ENCODE measurements at regions not wholly inside any gene's neighbourhood (a gene's known extent, or its start where the extent isn't known, plus 50 kb on each side); places are given as distances from the start of the nearest gene placed in this dataset.
A peak's percentile ranks its signal among the peaks of the same experiment; 100 is the strongest.
"Not testable (repeated sequence)": the region's sequence is repeated elsewhere in the genome, so short reads cannot be mapped to it uniquely, and the experiment has no call there.

DNA sequence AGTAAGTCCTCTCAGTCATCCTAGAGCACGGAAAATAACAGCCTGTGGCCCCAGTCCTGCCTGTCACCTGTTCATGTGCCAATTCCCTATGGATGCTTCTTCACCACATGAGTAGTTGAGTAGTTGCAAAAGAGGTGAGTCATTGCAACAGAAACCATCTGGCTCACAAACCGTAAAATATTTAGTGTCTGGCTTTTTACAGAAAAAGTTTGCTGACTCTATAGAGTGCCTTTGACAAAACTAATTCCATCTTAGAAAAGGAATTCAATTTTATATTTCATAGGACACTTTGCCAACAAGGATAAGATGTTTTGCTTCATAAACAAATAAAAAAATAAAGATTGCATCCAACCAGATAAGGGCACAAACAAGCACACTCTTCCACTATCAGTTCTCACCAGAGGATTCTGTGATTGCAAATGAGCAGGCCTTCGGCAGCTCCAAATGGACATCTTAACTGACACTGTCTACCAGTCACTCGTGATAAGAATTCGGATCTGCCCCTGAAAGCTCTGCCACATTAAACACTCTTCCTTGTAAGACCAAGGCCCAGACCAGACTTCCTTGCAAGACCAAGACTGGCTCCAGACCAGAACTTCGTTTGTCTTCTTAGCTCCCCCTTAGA, 242.7 kb upstream of the SEMA3C start:
- Histone ChIP-seq H3K27ac (ENCODE audit: low read depth, low read length) (no peak overlapping the region), H3K9ac (ENCODE audit: low read length) (no peak overlapping the region)

DNA sequence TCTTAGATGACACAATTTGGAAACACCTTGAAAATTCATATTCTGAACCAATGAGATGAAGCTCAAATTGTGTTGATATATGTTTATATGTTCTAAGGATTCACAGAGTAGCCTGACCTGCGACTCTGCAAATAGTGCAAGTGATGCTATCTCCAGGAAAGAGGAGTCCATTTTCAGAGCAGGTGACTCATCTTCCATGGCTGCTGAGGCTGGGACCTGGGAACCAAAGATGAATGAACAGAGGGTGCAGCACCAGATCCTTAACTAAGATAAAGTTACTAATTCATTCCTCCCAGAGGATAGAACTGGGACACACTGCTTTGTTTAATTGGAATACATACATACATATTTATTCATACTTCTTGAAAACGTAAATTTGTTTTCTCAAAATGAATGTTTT, 240.6 kb upstream of the SEMA3C start:
- Histone ChIP-seq H3K9ac (ENCODE audit: low read length) (no peak overlapping the region), H3K4me1 (ENCODE audit: control insufficient read depth, insufficient read depth, low read length) (peaks cover 38% of the 10 kb centered on the region), H3K27me3 (ENCODE audit: control insufficient read depth, insufficient read depth, low read length) (no peaks in the 10 kb centered on the region), H3K27ac (ENCODE audit: low read depth, low read length) (no peak overlapping the region), H3K4me3 (ENCODE audit: low read depth, low read length) (no peak overlapping the region), H3K36me3 (ENCODE audit: control insufficient read depth, insufficient read depth, low read length) (no peaks in the 10 kb centered on the region), H3K9me3 (ENCODE audit: control insufficient read depth, insufficient read depth, low read depth, low read length) (no peaks in the 10 kb centered on the region)

More for the DNA sequence above, 242.7 kb upstream of the SEMA3C start:
- Histone ChIP-seq H3K36me3 (ENCODE audit: control insufficient read depth, insufficient read depth, low read length) (no peaks in the 10 kb centered on the region), H3K4me3 (ENCODE audit: low read depth, low read length) (no peak overlapping the region), H3K27me3 (ENCODE audit: control insufficient read depth, insufficient read depth, low read length) (no peaks in the 10 kb centered on the region), H3K4me1 (ENCODE audit: control insufficient read depth, insufficient read depth, low read length) (peaks cover 18% of the 10 kb centered on the region), H3K9me3 (ENCODE audit: control insufficient read depth, insufficient read depth, low read depth, low read length) (no peaks in the 10 kb centered on the region)

DNA sequence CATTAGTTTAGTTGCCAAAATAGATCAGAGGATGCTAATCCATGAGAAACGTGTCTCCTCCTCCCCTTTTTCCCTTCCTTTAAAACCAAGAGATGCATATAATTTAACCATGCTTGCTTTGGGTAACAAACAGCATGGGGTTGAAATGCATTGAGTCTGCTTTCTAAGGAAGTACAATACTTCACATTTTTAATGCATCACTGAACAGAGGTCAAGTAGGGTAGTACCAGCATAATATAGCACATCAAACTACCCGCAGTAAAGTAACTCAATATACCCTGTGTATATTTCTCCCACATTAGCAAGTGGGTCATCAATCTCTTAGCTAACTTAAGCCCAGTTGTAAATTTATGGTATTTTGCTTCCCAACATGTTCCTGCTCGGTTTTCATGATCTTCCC, 239.3 kb upstream of the SEMA3C start:
- Histone ChIP-seq H3K9ac (ENCODE audit: low read length) (no peak overlapping the region), H3K27me3 (ENCODE audit: control insufficient read depth, insufficient read depth, low read length) (no peaks in the 10 kb centered on the region), H3K36me3 (ENCODE audit: control insufficient read depth, insufficient read depth, low read length) (no peaks in the 10 kb centered on the region), H3K4me3 (ENCODE audit: low read depth, low read length) (no peak overlapping the region), H3K4me1 (ENCODE audit: control insufficient read depth, insufficient read depth, low read length) (peaks cover 47% of the 10 kb centered on the region), H3K9me3 (ENCODE audit: control insufficient read depth, insufficient read depth, low read depth, low read length) (no peaks in the 10 kb centered on the region), H3K27ac (ENCODE audit: low read depth, low read length) (no peak overlapping the region)

DNA sequence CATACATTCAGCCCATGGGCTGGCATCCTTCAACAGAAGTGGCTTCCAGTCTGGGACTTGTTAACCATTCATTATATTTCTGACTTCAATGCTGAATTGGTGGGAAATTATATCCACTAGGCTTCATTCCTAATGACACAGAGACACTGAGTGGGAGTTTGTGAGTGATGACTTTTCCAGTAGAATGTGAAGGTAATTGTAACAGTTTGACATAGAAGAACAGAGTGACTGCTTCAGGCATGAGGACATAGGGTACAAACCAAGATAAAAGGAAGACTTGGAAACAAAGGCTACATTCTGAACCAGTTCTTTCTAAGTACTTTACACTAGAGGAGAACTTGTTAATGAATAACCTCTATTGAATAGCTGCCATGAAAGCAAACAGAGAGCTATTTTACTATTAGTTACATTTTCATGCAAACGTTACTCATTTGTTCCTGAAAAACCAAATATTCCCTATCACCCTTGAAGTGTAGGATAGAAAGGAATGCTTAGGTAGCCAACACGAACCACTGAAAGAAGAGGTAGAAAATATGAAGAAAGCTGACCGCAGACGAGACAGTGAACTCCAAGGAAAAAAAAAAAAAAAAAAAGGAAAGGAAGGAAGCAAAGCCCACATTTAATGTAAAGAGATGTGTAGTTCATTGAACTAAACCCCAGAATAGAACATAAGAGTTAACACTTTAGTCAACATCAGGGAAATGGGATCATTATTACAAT, 237.0 kb upstream of the SEMA3C start:
- Histone ChIP-seq H3K27me3 (ENCODE audit: control insufficient read depth, insufficient read depth, low read length) (no peaks in the 10 kb centered on the region), H3K4me1 (ENCODE audit: control insufficient read depth, insufficient read depth, low read length) (peaks cover 47% of the 10 kb centered on the region), H3K9me3 (ENCODE audit: control insufficient read depth, insufficient read depth, low read depth, low read length) (no peaks in the 10 kb centered on the region), H3K4me3 (ENCODE audit: low read depth, low read length) (peak overlapping the region; percentile 10; the same call in 1 of the 2 replicates), H3K27ac (ENCODE audit: low read depth, low read length) (peak overlapping the region; percentile 44; the same call in 1 of the 2 replicates), H3K36me3 (ENCODE audit: control insufficient read depth, insufficient read depth, low read length) (no peaks in the 10 kb centered on the region), H3K9ac (ENCODE audit: low read length) (no peak overlapping the region)

DNA sequence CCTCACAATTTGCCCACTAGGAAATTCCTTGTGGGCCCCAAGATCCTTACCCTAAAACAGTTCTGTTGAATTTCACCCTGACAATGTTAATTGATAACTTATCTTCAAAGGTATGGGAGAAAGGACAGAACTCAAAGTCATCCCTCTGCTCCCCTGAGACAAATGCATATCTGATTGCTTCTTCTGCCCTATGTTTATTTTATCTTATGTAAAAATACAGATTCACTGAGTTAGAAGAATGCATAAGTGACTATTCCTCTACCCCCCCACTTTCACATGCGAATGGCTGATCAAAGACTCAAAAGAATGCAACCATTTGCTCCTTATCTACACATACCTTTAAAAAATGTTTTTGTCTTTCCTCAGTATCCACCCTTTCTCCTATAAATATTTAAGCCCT, 235.7 kb upstream of the SEMA3C start:
- H3K27me3 ChIP-seq (ENCODE audit: control insufficient read depth, insufficient read depth, low read length) = no peaks in the 10 kb centered on the region
- H3K36me3 ChIP-seq (ENCODE audit: control insufficient read depth, insufficient read depth, low read length) = no peaks in the 10 kb centered on the region
- H3K4me1 ChIP-seq (ENCODE audit: control insufficient read depth, insufficient read depth, low read length) = peaks cover 47% of the 10 kb centered on the region
- peak overlapping the region; percentile 19; the same call in 1 of the 2 replicates for H3K27ac ChIP-seq (ENCODE audit: low read depth, low read length)
- H3K9me3 ChIP-seq (ENCODE audit: control insufficient read depth, insufficient read depth, low read depth, low read length) = no peaks in the 10 kb centered on the region
- H3K4me3 ChIP-seq (ENCODE audit: low read depth, low read length) = no peak overlapping the region
- no peak overlapping the region for H3K9ac ChIP-seq (ENCODE audit: low read length)

DNA sequence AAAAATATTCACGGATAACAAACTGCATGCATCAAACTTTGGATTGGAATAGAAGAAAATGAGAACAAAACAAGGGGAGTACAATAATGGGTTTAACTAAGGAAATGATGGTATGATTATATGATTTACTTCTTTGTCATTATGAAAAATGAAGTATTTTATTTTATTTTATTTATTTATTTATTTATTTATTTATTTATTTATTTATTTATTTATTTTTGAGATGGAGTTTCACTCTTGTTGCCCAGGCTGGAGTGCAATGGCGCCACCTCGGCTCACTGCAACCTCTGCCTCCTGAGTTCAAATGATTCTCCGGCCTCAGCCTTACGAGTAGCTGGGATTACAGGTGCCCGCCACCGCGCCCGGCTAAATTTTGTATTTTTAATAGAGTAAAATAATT, 234.1 kb upstream of the SEMA3C start:
- H3K27me3 ChIP-seq (ENCODE audit: control insufficient read depth, insufficient read depth, low read length); H3K36me3 ChIP-seq (ENCODE audit: control insufficient read depth, insufficient read depth, low read length); H3K4me3 ChIP-seq (ENCODE audit: low read depth, low read length); H3K9ac ChIP-seq (ENCODE audit: low read length); H3K9me3 ChIP-seq (ENCODE audit: control insufficient read depth, insufficient read depth, low read depth, low read length); H3K27ac ChIP-seq (ENCODE audit: low read depth, low read length): not testable (repeated sequence)
- H3K4me1 ChIP-seq (ENCODE audit: control insufficient read depth, insufficient read depth, low read length) = peaks cover 42% of the 10 kb centered on the region

DNA sequence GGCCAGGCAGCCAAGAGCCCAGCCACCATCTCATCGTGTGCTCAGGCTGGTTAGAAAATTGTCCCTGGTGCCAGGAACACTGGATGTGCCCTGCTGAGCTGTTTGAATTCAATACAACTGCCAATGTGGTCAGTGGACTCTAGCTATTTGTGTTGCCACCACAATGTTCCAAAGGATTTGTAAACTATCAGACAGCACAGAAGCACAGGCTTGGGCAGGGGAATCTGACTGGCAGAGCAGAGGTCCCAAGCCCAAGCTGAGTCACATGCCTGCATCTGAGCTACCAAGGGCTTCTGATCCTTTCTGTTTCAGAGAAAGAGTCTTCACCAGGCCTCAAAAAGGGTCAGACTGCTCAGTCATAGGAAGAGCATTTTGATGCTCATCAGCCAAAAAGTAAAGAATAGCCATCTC, 232.1 kb upstream of the SEMA3C start:
- H3K9ac ChIP-seq (ENCODE audit: low read length) = no peak overlapping the region
- no peak overlapping the region for H3K4me3 ChIP-seq (ENCODE audit: low read depth, low read length)
- H3K4me1 ChIP-seq (ENCODE audit: control insufficient read depth, insufficient read depth, low read length) = peaks cover 25% of the 10 kb centered on the region
- H3K9me3 ChIP-seq (ENCODE audit: control insufficient read depth, insufficient read depth, low read depth, low read length) = no peaks in the 10 kb centered on the region
- H3K27me3 ChIP-seq (ENCODE audit: control insufficient read depth, insufficient read depth, low read length) = no peaks in the 10 kb centered on the region
- H3K27ac ChIP-seq (ENCODE audit: low read depth, low read length) = no peak overlapping the region
- no peaks in the 10 kb centered on the region for H3K36me3 ChIP-seq (ENCODE audit: control insufficient read depth, insufficient read depth, low read length)

DNA sequence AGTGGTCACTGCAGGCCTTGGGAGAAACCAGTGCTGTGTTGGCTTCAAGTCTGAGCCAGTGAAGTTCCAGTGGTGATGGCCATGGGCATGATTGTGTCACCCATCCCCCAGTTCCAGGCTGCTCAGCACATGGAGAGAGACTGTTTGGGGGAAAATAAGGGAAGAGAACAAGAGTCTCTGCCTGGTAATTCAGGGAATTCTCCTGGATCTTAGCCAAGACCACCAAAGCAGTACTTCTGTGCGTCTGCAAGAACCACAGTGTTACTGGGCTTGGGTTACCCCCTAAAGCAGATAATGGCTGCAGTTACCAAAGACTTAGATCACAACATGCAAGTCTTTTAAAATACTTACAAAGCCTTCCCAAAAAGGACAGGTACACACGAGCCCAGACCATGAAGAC, 225.0 kb upstream of the SEMA3C start:
- no peaks in the 10 kb centered on the region for H3K27me3 ChIP-seq (ENCODE audit: control insufficient read depth, insufficient read depth, low read length)
- no peaks in the 10 kb centered on the region for H3K36me3 ChIP-seq (ENCODE audit: control insufficient read depth, insufficient read depth, low read length)
- no peaks in the 10 kb centered on the region; the same call in 1 of the 2 replicates for H3K9me3 ChIP-seq (ENCODE audit: control insufficient read depth, insufficient read depth, low read depth, low read length)
- no peak overlapping the region for H3K9ac ChIP-seq (ENCODE audit: low read length)
- no peak overlapping the region for H3K4me3 ChIP-seq (ENCODE audit: low read depth, low read length)
- no peak overlapping the region for H3K27ac ChIP-seq (ENCODE audit: low read depth, low read length)
- no peaks in the 10 kb centered on the region for H3K4me1 ChIP-seq (ENCODE audit: control insufficient read depth, insufficient read depth, low read length)

DNA sequence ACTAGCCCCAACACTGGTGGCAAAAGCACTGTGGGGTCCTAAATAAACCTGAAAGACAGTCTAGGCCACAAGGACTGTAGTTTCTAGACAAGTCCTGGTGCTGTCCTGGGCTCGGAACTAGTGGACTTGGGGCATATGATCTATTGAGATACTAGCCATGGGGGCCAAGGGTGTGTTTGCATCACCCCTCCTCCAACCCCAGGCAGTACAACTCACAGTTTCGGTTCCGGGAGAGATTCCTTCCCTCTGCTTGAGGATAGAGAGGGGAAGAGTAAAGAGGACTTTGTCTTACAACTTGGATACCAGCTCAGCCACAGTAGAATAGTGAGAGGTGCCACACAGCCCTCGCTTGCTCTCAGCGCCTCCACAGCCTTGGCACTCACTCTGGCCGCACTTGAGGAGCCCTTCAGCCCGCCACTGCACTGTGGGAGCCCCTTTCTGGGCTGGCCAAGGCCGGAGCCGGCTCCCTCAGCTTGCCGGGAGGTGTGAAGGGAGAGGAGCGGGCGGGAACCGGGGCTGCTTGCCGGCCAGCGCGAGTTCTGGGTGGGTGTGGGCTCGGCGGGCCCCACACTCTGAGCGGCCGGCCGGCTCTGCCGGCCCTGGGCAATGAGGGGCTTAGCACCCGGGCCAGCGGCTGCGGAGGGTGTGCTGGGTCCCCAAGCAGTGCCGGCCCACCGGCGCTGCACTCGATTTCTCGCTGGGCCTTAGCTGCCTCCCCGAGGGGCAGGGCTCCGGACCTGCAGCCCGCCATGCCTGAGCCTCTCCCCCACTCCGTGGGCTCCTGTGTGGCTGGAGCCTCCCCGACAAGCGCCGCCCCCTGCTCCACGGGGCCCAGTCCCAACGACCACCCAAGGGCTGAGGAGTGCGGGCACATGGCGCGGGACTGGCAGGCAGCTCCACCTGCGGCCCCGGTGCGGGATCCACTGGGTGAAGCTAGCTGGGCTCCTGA, 222.7 kb upstream of the SEMA3C start:
- H3K9me3 ChIP-seq (ENCODE audit: control insufficient read depth, insufficient read depth, low read depth, low read length); H3K4me1 ChIP-seq (ENCODE audit: control insufficient read depth, insufficient read depth, low read length); H3K27ac ChIP-seq (ENCODE audit: low read depth, low read length); H3K4me3 ChIP-seq (ENCODE audit: low read depth, low read length); H3K27me3 ChIP-seq (ENCODE audit: control insufficient read depth, insufficient read depth, low read length); H3K9ac ChIP-seq (ENCODE audit: low read length); H3K36me3 ChIP-seq (ENCODE audit: control insufficient read depth, insufficient read depth, low read length): not testable (repeated sequence)

DNA sequence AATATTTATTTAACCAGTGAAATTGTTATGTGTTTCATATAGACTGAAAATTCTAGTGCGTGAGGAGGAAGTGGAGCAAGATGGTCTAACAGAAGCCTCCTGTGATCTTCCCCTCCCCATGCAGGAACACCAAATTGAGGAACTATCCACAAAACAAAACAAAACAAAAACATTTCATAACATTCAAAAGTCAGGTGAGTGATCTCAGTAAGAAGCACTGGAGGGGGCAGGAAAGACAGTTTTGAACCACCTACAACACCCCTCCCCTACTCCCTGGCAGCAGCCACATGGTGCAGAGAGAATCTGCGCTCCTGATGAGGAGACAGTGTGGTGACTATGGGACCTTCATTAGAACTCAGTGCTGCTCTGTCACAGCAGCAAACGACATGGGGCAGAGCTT, 221.9 kb upstream of the SEMA3C start:
- no peaks in the 10 kb centered on the region for H3K27me3 ChIP-seq (ENCODE audit: control insufficient read depth, insufficient read depth, low read length)
- H3K9ac ChIP-seq (ENCODE audit: low read length) = no peak overlapping the region
- no peak overlapping the region for H3K4me3 ChIP-seq (ENCODE audit: low read depth, low read length)
- H3K9me3 ChIP-seq (ENCODE audit: control insufficient read depth, insufficient read depth, low read depth, low read length) = peaks cover 2% of the 10 kb centered on the region; the same call in 1 of the 2 replicates
- no peak overlapping the region for H3K27ac ChIP-seq (ENCODE audit: low read depth, low read length)
- no peaks in the 10 kb centered on the region for H3K36me3 ChIP-seq (ENCODE audit: control insufficient read depth, insufficient read depth, low read length)
- no peaks in the 10 kb centered on the region for H3K4me1 ChIP-seq (ENCODE audit: control insufficient read depth, insufficient read depth, low read length)

DNA sequence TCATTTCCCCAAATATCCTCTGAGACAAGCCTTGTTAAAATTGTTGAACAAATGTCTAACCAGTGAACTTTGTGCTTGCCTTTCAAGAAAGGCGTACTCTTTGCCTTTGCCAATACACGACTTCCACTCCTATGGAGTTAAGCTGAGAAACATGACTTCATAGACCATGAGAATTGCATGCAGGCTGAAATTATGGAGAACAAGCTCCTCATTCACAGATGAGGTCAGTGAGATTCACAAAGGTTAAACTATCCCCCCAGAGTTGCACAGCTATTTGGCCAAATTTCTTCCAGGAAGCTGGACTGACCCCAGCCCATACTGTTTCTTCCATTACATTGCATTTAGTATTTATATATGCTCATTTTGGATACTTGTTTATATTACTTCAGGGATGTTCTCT, 221.4 kb upstream of the SEMA3C start:
- no peaks in the 10 kb centered on the region for H3K27me3 ChIP-seq (ENCODE audit: control insufficient read depth, insufficient read depth, low read length)
- H3K4me3 ChIP-seq (ENCODE audit: low read depth, low read length) = no peak overlapping the region
- no peak overlapping the region for H3K27ac ChIP-seq (ENCODE audit: low read depth, low read length)
- no peaks in the 10 kb centered on the region for H3K4me1 ChIP-seq (ENCODE audit: control insufficient read depth, insufficient read depth, low read length)
- H3K9me3 ChIP-seq (ENCODE audit: control insufficient read depth, insufficient read depth, low read depth, low read length) = peaks cover 2% of the 10 kb centered on the region; the same call in 1 of the 2 replicates
- H3K9ac ChIP-seq (ENCODE audit: low read length) = no peak overlapping the region
- H3K36me3 ChIP-seq (ENCODE audit: control insufficient read depth, insufficient read depth, low read length) = no peaks in the 10 kb centered on the region

Measured in HUES6 (cell line).